GM12891 (cell line): ENCODE measurements at regions not wholly inside any gene's neighbourhood (a gene's known extent, or its start where the extent isn't known, plus 50 kb on each side); places are given as distances from the start of the nearest gene placed in this dataset.
"Not testable (repeated sequence)": the region's sequence is repeated elsewhere in the genome, so short reads cannot be mapped to it uniquely, and the experiment has no call there.

Experiments used
- PAX5 ChIP-seq: IDR thresholded peaks from 2 replicates; pipeline ENCODE4 v1.6.1; 2011; ENCODE audit warnings: low read length, moderate library complexity, mild to moderate bottlenecking; ENCODE audit not compliant: insufficient read depth, severe bottlenecking
- POLR2A ChIP-seq: IDR thresholded peaks from 2 replicates; pipeline ENCODE4 v1.6.1; 2011; ENCODE audit warnings: low read depth, low read length, control low read depth
- POLR2AphosphoS5 ChIP-seq: IDR thresholded peaks from 2 replicates; pipeline ENCODE4 v1.6.1; 2011; ENCODE audit warnings: low read depth, low read length, control low read depth
- POU2F2 ChIP-seq: IDR thresholded peaks from 2 replicates; pipeline ENCODE4 v1.6.1; 2011; ENCODE audit warnings: low read depth, mild to moderate bottlenecking, control low read depth, low read length, moderate library complexity
- SPI1 ChIP-seq: IDR thresholded peaks from 2 replicates; pipeline ENCODE4 v1.6.1; 2011; ENCODE audit warnings: low read depth, low read length, control low read depth
- TAF1 ChIP-seq: IDR thresholded peaks from 2 replicates; pipeline ENCODE4 v1.6.1; 2011; ENCODE audit warnings: low read depth, low read length, control low read depth

DNA sequence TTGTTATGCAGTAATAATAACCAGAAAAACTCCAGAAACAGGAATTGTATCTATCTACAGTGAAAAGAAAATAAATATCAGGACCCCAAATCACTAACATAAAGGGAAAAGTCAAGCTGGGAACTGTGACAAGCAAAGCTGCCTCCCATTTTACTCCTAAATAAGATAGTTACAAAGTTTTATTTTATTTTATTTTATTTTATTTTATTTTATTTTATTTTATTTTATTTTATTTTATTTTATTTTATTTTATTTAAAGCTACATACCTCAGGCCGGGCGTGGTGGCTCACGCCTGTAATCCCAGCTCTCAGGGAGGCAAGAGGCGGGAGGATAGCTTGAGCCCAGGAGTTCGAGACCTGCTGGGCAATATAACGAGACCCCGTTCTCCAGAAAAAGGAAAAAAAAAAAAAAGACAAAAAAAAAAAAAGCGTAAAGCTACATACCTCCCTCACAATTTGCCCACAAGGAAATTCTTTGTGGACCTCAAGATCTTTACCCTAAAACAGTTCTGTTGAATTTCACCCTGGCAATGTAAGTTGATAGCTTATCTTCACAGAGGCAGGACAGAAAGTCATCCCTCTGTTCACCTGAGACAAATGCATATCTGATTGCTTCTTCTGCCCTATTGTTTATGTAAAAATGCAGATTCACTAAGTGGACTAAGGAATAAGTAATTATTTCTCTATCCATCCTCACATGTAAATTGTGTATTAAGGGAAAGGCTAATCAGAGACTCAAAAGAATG, 115.3 kb downstream of the OR2B2 start:
- TF ChIP-seq POLR2A, TAF1, POLR2AphosphoS5, PAX5, SPI1, POU2F2: not testable (repeated sequence)
